SK-N-SH (cell line): ENCODE measurements at regions not wholly inside any gene's neighbourhood (a gene's known extent, or its start where the extent isn't known, plus 50 kb on each side); places are given as distances from the start of the nearest gene placed in this dataset.

Experiments
- CTCF ChIA-PET: fragments of 300-600, 350-600 bp; formaldehyde crosslinking; extraction: SDS; loops from one replicate; lab custom pipeline; 2021; lab: Yijun Ruan, JAX
- POLR2A ChIA-PET: fragments of 350-600 bp; sonication (Branson Sonifier 250); formaldehyde crosslinking; extraction: SDS; loops from one replicate; lab custom pipeline; 2020; ENCODE audit warnings: antibody characterized with exemption, inconsistent platforms; lab: Yijun Ruan, JAX
- DNase-seq: peaks from one replicate; pipeline ENCODE4 v3.0.0; 2012
- H2AFZ ChIP-seq: fragments of 200-600 bp; sonication (generic); 2 replicates; pipeline ENCODE4 v1.8.1; 2016; ENCODE audit warnings: antibody characterized with exemption, mild to moderate bottlenecking, low read depth
- H3F3A ChIP-seq: fragments of 200-600 bp; sonication (generic); replicated peaks from 2 replicates; pipeline ENCODE3; 2016; ENCODE audit warnings: antibody characterized with exemption, mild to moderate bottlenecking; ENCODE audit not compliant: insufficient read depth
- H3K27ac ChIP-seq, 2 experiments: fragments of 200-500 bp in 1 of 2; fragments of 200-600 bp in 1 of 2; sonication (Bioruptor generic) in 1 of 2; sonication (generic), shearing (Covaris generic) in 1 of 2; 2 replicates each; pipeline versions ENCODE4 v1.5.1 to v1.6.1; 2014 to 2016; ENCODE audit warnings: low read depth in 2 of 2, inconsistent platforms in 1 of 2, low read length in 1 of 2, mild to moderate bottlenecking in 1 of 2, mixed read lengths in 1 of 2
- H3K27me3 ChIP-seq: fragments of 200-600 bp; sonication (generic), shearing (Covaris generic); 2 replicates; pipeline ENCODE4 v1.6.1; 2016; ENCODE audit warnings: mixed run types; ENCODE audit not compliant: insufficient read depth
- H3K36me3 ChIP-seq, 2 experiments: fragments of 200-500 bp in 1 of 2; fragments of 200-600 bp in 1 of 2; sonication (Bioruptor generic) in 1 of 2; sonication (generic) in 1 of 2; replicated peaks in 1 of 2; 2 replicates each; pipeline versions ENCODE3 to v1.5.1; 2014 to 2016; ENCODE audit warnings: low read length in 1 of 2, mild to moderate bottlenecking in 1 of 2; ENCODE audit not compliant: insufficient read depth in 2 of 2, control insufficient read depth in 1 of 2
- H3K4me1 ChIP-seq, 2 experiments: fragments of 200-500 bp in 1 of 2; fragments of 200-600 bp in 1 of 2; sonication (Bioruptor generic) in 1 of 2; sonication (generic), shearing (Covaris generic) in 1 of 2; 2 replicates each; pipeline versions ENCODE4 v1.5.1 to v1.6.1; 2014 to 2016; ENCODE audit warnings: low read depth in 1 of 2, low read length in 1 of 2, mixed run types in 1 of 2; ENCODE audit not compliant: insufficient read depth in 2 of 2, control insufficient read depth in 1 of 2
- H3K4me2 ChIP-seq: fragments of 200-600 bp; sonication (generic), shearing (Covaris generic); 2 replicates; pipeline ENCODE4 v1.6.1; 2017; ENCODE audit warnings: mixed run types
- H3K4me3 ChIP-seq, 2 experiments: fragments of 200-500 bp in 1 of 2; fragments of 200-600 bp in 1 of 2; sonication (Bioruptor generic) in 1 of 2; sonication (generic), shearing (Covaris generic) in 1 of 2; 2 replicates each; pipeline versions ENCODE4 v1.5.1 to v1.8.1; 2014 to 2016; ENCODE audit warnings: low read depth in 2 of 2, inconsistent platforms in 1 of 2, low read length in 1 of 2, mild to moderate bottlenecking in 1 of 2, mixed read lengths in 1 of 2, moderate library complexity in 1 of 2
- H3K79me2 ChIP-seq: fragments of 200-600 bp; sonication (generic); 2 replicates; pipeline ENCODE4 v1.8.1; 2017; ENCODE audit warnings: mild to moderate bottlenecking; ENCODE audit not compliant: insufficient read depth
- H3K9ac ChIP-seq: fragments of 200-600 bp; sonication (generic); 2 replicates; pipeline ENCODE4 v1.6.1; 2017; ENCODE audit warnings: mixed run types
- H3K9me2 ChIP-seq: fragments of 200-600 bp; sonication (generic); 2 replicates; pipeline ENCODE4 v1.6.1; 2017; ENCODE audit warnings: mixed run types
- H3K9me3 ChIP-seq: fragments of 200-600 bp; sonication (generic); 2 replicates; pipeline ENCODE4 v1.6.1; 2017; ENCODE audit warnings: mixed run types, mild to moderate bottlenecking, moderate library complexity
- H4K20me1 ChIP-seq: fragments of 200-600 bp; sonication (generic); 2 replicates; pipeline ENCODE4 v1.6.1; 2017; ENCODE audit warnings: mild to moderate bottlenecking, mixed run types; ENCODE audit not compliant: insufficient read depth
- CHD2 ChIP-seq: fragments of 150-350 bp; IDR thresholded peaks from 2 replicates; pipeline ENCODE4 v1.6.1; 2018; ENCODE audit warnings: low read length; ENCODE audit not compliant: partially characterized antibody
- FOSL2 ChIP-seq: IDR thresholded peaks from 2 replicates; pipeline ENCODE4 v1.4.0; 2012; ENCODE audit warnings: low read depth, mild to moderate bottlenecking, moderate library complexity, borderline replicate concordance
- FOXJ3 ChIP-seq: sonication (generic); formaldehyde crosslinking; IDR thresholded peaks from 2 replicates; pipeline ENCODE4 v1.5.1; 2020; ENCODE audit warnings: mild to moderate bottlenecking, missing genetic modification reagents
- FOXM1 ChIP-seq: IDR thresholded peaks from 2 replicates; pipeline ENCODE4 v1.4.0; 2012; ENCODE audit warnings: low read depth, mild to moderate bottlenecking
- GABPA ChIP-seq: IDR thresholded peaks from 2 replicates; pipeline ENCODE4 v1.4.0; 2012; ENCODE audit warnings: low read depth, mild to moderate bottlenecking
- GATA2 ChIP-seq: sonication (generic); formaldehyde crosslinking; IDR thresholded peaks from 2 replicates; pipeline ENCODE4 v1.5.0; 2020; ENCODE audit warnings: mild to moderate bottlenecking, missing genetic modification reagents
- JUND ChIP-seq: IDR thresholded peaks from 2 replicates; pipeline ENCODE4 v1.4.0; 2012
- MXI1 ChIP-seq: IDR thresholded peaks from 2 replicates; pipeline ENCODE4 v1.6.1; 2012; ENCODE audit warnings: mild to moderate bottlenecking, low read depth, low read length, improper control_type of control experiment
- NFIC ChIP-seq: IDR thresholded peaks from 2 replicates; pipeline ENCODE4 v1.4.0; 2012; ENCODE audit warnings: borderline replicate concordance
- PBX3 ChIP-seq: IDR thresholded peaks from 2 replicates; pipeline ENCODE4; 2012
- POLR2AphosphoS5 ChIP-seq: IDR thresholded peaks from 2 replicates; pipeline ENCODE4 v1.6.1; 2012; ENCODE audit warnings: low read depth, low read length
- REST ChIP-seq: IDR thresholded peaks from 2 replicates; pipeline ENCODE4 v1.6.1; 2012; ENCODE audit warnings: mild to moderate bottlenecking, low read depth, low read length, moderate library complexity
- RFX5 ChIP-seq: IDR thresholded peaks from 2 replicates; pipeline ENCODE4 v1.6.1; 2012; ENCODE audit warnings: mild to moderate bottlenecking, improper control_type of control experiment, low read length
- RXRA ChIP-seq: IDR thresholded peaks from 2 replicates; pipeline ENCODE4 v1.4.0; 2012; ENCODE audit warnings: low read depth, mild to moderate bottlenecking, borderline replicate concordance
- SIN3A ChIP-seq: IDR thresholded peaks from 2 replicates; pipeline ENCODE4 v1.6.1; 2012; ENCODE audit warnings: low read depth, mild to moderate bottlenecking, low read length, moderate library complexity, borderline replicate concordance
- TAF1 ChIP-seq: IDR thresholded peaks from 2 replicates; pipeline ENCODE4 v1.6.1; 2012; ENCODE audit warnings: low read depth, mild to moderate bottlenecking, low read length, moderate library complexity, borderline replicate concordance
- TCF12 ChIP-seq: IDR thresholded peaks from 2 replicates; pipeline ENCODE4 v1.4.0; 2012
- TEAD4 ChIP-seq: IDR thresholded peaks from 2 replicates; pipeline ENCODE4 v1.4.0; 2012; ENCODE audit warnings: mild to moderate bottlenecking, borderline replicate concordance; ENCODE audit not compliant: insufficient read depth
- USF2 ChIP-seq: fragments of 150-350 bp; IDR thresholded peaks from 2 replicates; pipeline ENCODE4 v1.6.1; 2017; ENCODE audit warnings: antibody characterized with exemption, low read length, low read depth, borderline replicate concordance
- YY1 ChIP-seq: IDR thresholded peaks from 2 replicates; pipeline ENCODE4 v1.4.0; 2012; ENCODE audit warnings: low read depth, mild to moderate bottlenecking
- ZBTB33 ChIP-seq: IDR thresholded peaks from 2 replicates; pipeline ENCODE4 v1.4.0; 2012; ENCODE audit warnings: low read depth, borderline replicate concordance
- WGBS: methylation state at CpG from one replicate; pipeline ENCODE4 v1.1.6; 2017; ENCODE audit warnings: low lambda C conversion rate; 5-methylcytosine and 5-hydroxymethylcytosine counted together

DNA sequence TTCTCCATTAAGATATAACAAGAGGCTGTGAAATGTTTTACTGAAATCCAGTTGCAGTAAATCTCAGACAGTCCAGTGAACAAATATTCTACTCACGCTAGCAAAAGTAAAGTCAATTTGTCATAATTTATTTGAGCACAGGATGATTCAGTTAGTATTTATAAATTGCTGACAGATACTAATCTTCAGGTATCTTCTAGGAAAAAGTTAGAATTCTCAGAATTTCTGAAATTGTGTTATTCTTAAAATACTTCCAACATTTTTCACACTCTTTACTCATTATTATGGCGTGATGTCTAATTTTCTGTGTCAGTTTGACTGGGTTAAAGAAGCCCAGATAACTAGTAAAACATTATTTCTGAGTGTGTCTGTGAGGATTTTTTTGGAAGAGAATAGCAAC lies 460.2 kb upstream of the ACVR2A start:
- Histone ChIP-seq H3K36me3 (no peaks in the 10 kb centered on the region), H3K27me3 (no peaks in the 10 kb centered on the region), H3K79me2 (no peaks in the 10 kb centered on the region), H3K4me1 (no peaks in the 10 kb centered on the region; a peak in 1 of 4 replicates), H3F3A (no peaks in the 10 kb centered on the region), H3K9ac (no peak overlapping the region), H3K27ac (no peak overlapping the region), H3K4me2 (no peak overlapping the region), H3K9me3 (no peaks in the 10 kb centered on the region), H4K20me1 (no peaks in the 10 kb centered on the region), H3K9me2 (no peaks in the 10 kb centered on the region), H2AFZ (no peak overlapping the region), H3K4me3 (no peak overlapping the region)
- TF ChIP-seq MXI1 (no peak), RXRA (no peak), TAF1 (no peak), SIN3A (no peak), CHD2 (no peak), FOSL2 (no peak), PBX3 (no peak), TCF12 (no peak), FOXJ3 (CRISPR knock-in tag) (no peak), GABPA (no peak)
- no peak for DNase-seq
- WGBS, result 19% methylated on average over 2 of the region's 2 CpGs
- ChIA-PET POLR2A (no interaction called here), CTCF (no interaction called here)

DNA sequence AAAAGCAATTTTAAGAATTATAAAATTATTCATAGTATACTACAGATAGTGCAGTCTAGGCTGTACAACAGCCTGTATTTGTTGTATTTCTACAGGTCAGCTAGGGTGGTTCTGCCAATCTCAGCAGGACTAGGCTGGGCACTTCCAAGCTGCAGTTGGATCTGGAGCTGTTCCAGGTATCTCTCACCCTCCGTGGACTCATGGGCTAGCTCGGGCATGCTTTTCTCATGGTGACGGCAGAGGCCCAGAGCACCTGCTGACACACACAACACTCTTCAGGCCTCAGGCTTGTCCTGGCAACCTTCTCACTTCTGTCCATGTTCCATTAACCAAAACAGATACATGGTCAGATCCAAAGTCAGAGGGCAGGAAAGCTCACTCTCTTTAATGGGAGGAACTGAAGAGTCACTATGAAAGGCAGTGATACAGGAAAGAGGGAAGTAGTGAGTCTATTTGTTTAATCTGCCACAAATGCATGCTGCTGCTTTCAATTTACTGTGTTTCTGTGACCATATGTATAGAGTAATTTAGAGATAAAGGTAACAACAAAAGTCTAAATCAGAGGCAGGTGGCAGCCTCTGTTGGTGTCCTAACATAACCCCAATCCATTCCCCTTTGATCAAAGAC lies 462.4 kb upstream of the ACVR2A start:
- H3K27me3 ChIP-seq, result no peaks in the 10 kb centered on the region
- TF ChIP-seq TEAD4, result no peak
- no peak for TF ChIP-seq GATA2 (CRISPR knock-in tag)
- no peak for TF ChIP-seq FOXM1
- TF ChIP-seq CHD2, result no peak
- TF ChIP-seq YY1, result no peak
- TF ChIP-seq ZBTB33, result no peak
- no peak for TF ChIP-seq NFIC
- no peak for TF ChIP-seq POLR2AphosphoS5
- no peak for TF ChIP-seq RFX5
- no peak for TF ChIP-seq REST
- TF ChIP-seq MXI1, result no peak
- no peak for TF ChIP-seq JUND
- TF ChIP-seq USF2, result no peak
- TF ChIP-seq, all 33 proteins: peak for 0
- no peak overlapping the region for H3K4me2 ChIP-seq
- H3K79me2 ChIP-seq, result no peaks in the 10 kb centered on the region
- ChIA-PET CTCF (no interaction called here), POLR2A (no interaction called here)
- no peaks in the 10 kb centered on the region for H3K9me3 ChIP-seq
- DNase-seq, result no peak
- WGBS, result 26% methylated on average over 3 of the region's 3 CpGs
- H3K9ac ChIP-seq, result no peak overlapping the region
- H3F3A ChIP-seq, result no peaks in the 10 kb centered on the region
- no peaks in the 10 kb centered on the region for H4K20me1 ChIP-seq
- no peaks in the 10 kb centered on the region for H3K9me2 ChIP-seq
- H3K4me3 ChIP-seq, result no peak overlapping the region
- H2AFZ ChIP-seq, result no peak overlapping the region
- no peaks in the 10 kb centered on the region for H3K36me3 ChIP-seq
- H3K4me1 ChIP-seq, result no peaks in the 10 kb centered on the region; a peak in 1 of 4 replicates
- no peak overlapping the region; a peak in 1 of 4 replicates for H3K27ac ChIP-seq
